ENCODE measurements at regions not wholly inside any gene's neighbourhood (a gene's known extent, or its start where the extent isn't known, plus 50 kb on each side); places are given as distances from the start of the nearest gene placed in this dataset.

GRCh38 chr2:4898706-4899105 lies 793.5 kb upstream of the SOX11 start:
- no peak for TF ChIP-seq EZH2phosphoT487 (IDR thresholded peaks at IDR 0.05)
- TF ChIP-seq, protein P1, sequence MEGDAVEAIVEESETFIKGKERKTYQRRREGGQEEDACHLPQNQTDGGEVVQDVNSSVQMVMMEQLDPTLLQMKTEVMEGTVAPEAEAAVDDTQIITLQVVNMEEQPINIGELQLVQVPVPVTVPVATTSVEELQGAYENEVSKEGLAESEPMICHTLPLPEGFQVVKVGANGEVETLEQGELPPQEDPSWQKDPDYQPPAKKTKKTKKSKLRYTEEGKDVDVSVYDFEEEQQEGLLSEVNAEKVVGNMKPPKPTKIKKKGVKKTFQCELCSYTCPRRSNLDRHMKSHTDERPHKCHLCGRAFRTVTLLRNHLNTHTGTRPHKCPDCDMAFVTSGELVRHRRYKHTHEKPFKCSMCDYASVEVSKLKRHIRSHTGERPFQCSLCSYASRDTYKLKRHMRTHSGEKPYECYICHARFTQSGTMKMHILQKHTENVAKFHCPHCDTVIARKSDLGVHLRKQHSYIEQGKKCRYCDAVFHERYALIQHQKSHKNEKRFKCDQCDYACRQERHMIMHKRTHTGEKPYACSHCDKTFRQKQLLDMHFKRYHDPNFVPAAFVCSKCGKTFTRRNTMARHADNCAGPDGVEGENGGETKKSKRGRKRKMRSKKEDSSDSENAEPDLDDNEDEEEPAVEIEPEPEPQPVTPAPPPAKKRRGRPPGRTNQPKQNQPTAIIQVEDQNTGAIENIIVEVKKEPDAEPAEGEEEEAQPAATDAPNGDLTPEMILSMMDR (IDR thresholded peaks at IDR 0.05), result no peak

Measured in neural progenitor cell (in vitro differentiated cells).